B cell (primary cell): ENCODE measurements at regions not wholly inside any gene's neighbourhood (a gene's known extent, or its start where the extent isn't known, plus 50 kb on each side); places are given as distances from the start of the nearest gene placed in this dataset.

Source experiments
- EZH2 ChIP-seq: IDR thresholded peaks from 2 replicates; pipeline ENCODE4 v1.6.1; 2012; ENCODE audit warnings: borderline replicate concordance, low read depth, mild to moderate bottlenecking, moderate library complexity, low read length; ENCODE audit not compliant: insufficient read depth, poor library complexity, severe bottlenecking
- TF ChIP-seq, protein P1 (sequence below): fragments of 200-600 bp; IDR thresholded peaks from one replicate; pipeline ENCODE4 v1.8.0; 2022; ENCODE audit warnings: antibody characterized with exemption, mild to moderate bottlenecking

DNA sequence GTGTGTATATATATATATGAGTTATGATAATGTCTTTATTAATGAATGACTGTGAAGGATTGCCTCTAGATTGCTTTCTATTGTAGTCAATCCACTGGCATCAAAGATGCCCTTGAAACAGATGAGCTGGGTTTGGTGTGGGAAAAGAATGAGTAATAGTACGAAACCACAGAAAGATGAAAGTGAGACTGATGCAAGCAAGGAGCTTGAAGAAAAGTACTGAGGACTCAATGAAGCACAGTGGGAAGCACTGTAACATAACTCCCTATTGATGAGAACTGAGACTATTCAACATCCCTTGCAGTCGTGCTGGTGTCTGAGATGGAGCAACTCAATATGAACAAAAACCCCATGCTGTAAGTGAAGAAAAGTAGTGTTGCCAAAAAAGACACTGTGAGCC is 1794.2 kb downstream of the SLITRK5 start:
- TF ChIP-seq, protein P1, sequence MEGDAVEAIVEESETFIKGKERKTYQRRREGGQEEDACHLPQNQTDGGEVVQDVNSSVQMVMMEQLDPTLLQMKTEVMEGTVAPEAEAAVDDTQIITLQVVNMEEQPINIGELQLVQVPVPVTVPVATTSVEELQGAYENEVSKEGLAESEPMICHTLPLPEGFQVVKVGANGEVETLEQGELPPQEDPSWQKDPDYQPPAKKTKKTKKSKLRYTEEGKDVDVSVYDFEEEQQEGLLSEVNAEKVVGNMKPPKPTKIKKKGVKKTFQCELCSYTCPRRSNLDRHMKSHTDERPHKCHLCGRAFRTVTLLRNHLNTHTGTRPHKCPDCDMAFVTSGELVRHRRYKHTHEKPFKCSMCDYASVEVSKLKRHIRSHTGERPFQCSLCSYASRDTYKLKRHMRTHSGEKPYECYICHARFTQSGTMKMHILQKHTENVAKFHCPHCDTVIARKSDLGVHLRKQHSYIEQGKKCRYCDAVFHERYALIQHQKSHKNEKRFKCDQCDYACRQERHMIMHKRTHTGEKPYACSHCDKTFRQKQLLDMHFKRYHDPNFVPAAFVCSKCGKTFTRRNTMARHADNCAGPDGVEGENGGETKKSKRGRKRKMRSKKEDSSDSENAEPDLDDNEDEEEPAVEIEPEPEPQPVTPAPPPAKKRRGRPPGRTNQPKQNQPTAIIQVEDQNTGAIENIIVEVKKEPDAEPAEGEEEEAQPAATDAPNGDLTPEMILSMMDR, result no peak
- no peak for TF ChIP-seq EZH2
